B cell (primary cell): ENCODE measurements at regions not wholly inside any gene's neighbourhood (a gene's known extent, or its start where the extent isn't known, plus 50 kb on each side); places are given as distances from the start of the nearest gene placed in this dataset.

ENCODE experiments used
- ATAC-seq: fragments of 200-7000 bp; cut with Tn5 transposase; one replicate; pipeline ENCODE4 v1.10.0; 2021; ENCODE audit warnings: low read depth, mild to moderate bottlenecking, moderate number of reproducible peaks, moderate library complexity
- CTCF ChIA-PET: fragments of 350-600 bp; sonication (Branson Sonifier 250); formaldehyde crosslinking; loops from one replicate; lab custom pipeline; 2021; ENCODE audit warnings: antibody characterized with exemption, inconsistent platforms; lab: Charles Lee
- POLR2A ChIA-PET: fragments of 350-600 bp; sonication (Branson Sonifier 250); formaldehyde crosslinking; loops from one replicate; lab custom pipeline; 2021; ENCODE audit warnings: antibody characterized with exemption; lab: Charles Lee
- DNase-seq: peaks from one replicate; pipeline ENCODE4 v3.0.0; 2013
- H2AFZ ChIP-seq: 2 replicates; pipeline ENCODE4 v1.6.1; 2012; ENCODE audit warnings: mild to moderate bottlenecking, low read depth, low read length; ENCODE audit not compliant: insufficient read depth, poor library complexity, severe bottlenecking
- H3K27ac ChIP-seq, 2 donors: 1 replicate in 1 of 2; 2 replicates in 1 of 2; pipeline ENCODE4 v1.5.1; 2012 to 2013; ENCODE audit warnings: low read length in 2 of 2, mild to moderate bottlenecking in 2 of 2, moderate library complexity in 1 of 2
- H3K27me3 ChIP-seq, 4 experiments: fragments of 200-600 bp in 1 of 4; sonication (generic) in 1 of 4; replicated peaks in 1 of 4; 1 replicate in 2 of 4; 2 replicates in 2 of 4; pipeline versions ENCODE4 v1.6.1 to v1.7.0; 2013 to 2016; ENCODE audit warnings: low read length in 3 of 4, mild to moderate bottlenecking in 2 of 4, mixed read lengths in 1 of 4, moderate library complexity in 1 of 4; ENCODE audit not compliant: insufficient read depth in 4 of 4, control insufficient read depth in 3 of 4; ENCODE audit errors: control extremely low read depth in 1 of 4
- H3K36me3 ChIP-seq, 2 experiments: replicated peaks in 1 of 2; 1 replicate in 1 of 2; 2 replicates in 1 of 2; pipeline versions ENCODE4 v1.6.1 to v1.7.1; 2013; ENCODE audit warnings: low read length in 1 of 2; ENCODE audit not compliant: insufficient read depth in 2 of 2, control insufficient read depth in 1 of 2; ENCODE audit errors: control extremely low read depth in 1 of 2, extremely low read depth in 1 of 2
- H3K4me1 ChIP-seq, 2 donors: fragments of 200-600 bp in 1 of 2; sonication (generic) in 1 of 2; 1 replicate in 1 of 2; 2 replicates in 1 of 2; pipeline versions ENCODE4 v1.5.1 to v1.6.1; 2013 to 2017; ENCODE audit warnings: low read length in 2 of 2; ENCODE audit not compliant: control insufficient read depth in 2 of 2, insufficient read depth in 2 of 2
- H3K4me2 ChIP-seq: replicated peaks from 2 replicates; pipeline ENCODE3; 2012; ENCODE audit warnings: mild to moderate bottlenecking, low read depth, low read length; ENCODE audit not compliant: poor library complexity, severe bottlenecking
- H3K4me3 ChIP-seq, 5 experiments: fragments of 200-600 bp in 1 of 5; sonication (generic) in 1 of 5; 1 replicate in 3 of 5; 2 replicates in 2 of 5; pipeline versions ENCODE4 v1.5.1 to v1.7.0; 2011 to 2016; ENCODE audit warnings: low read length in 4 of 5, mild to moderate bottlenecking in 4 of 5, low read depth in 2 of 5, control low read depth in 1 of 5, moderate library complexity in 1 of 5; ENCODE audit not compliant: insufficient read depth in 1 of 5; ENCODE audit errors: control extremely low read depth in 1 of 5, extremely low read depth in 1 of 5
- H3K79me2 ChIP-seq: fragments of 200-600 bp; sonication (generic); one replicate; pipeline ENCODE4 v1.6.0; 2016; ENCODE audit warnings: low read length; ENCODE audit not compliant: control insufficient read depth, insufficient read depth
- H3K9ac ChIP-seq: fragments of 200-600 bp; sonication (generic); 2 replicates; pipeline ENCODE4 v1.6.1; 2017; ENCODE audit warnings: mild to moderate bottlenecking, low read length, moderate library complexity
- H3K9me3 ChIP-seq, 3 donors: one replicate each; pipeline versions ENCODE4 v1.6.1 to v1.7.1; 2013; ENCODE audit warnings: low read length in 2 of 3; ENCODE audit not compliant: control insufficient read depth in 2 of 3, insufficient read depth in 1 of 3; ENCODE audit errors: control extremely low read depth in 1 of 3
- H4K20me1 ChIP-seq: 2 replicates; pipeline ENCODE4 v1.6.0; 2012; ENCODE audit warnings: mild to moderate bottlenecking, low read length; ENCODE audit not compliant: insufficient read depth, control insufficient read depth, poor library complexity, severe bottlenecking
- H3K27ac Mint-ChIP-seq: one replicate; pipeline ENCODE4 v1.8.0; 2021; ENCODE audit warnings: mixed read lengths
- H3K27me3 Mint-ChIP-seq: one replicate; pipeline ENCODE4 v1.8.0; 2021; ENCODE audit warnings: mixed read lengths
- H3K4me1 Mint-ChIP-seq: one replicate; pipeline ENCODE4 v1.8.0; 2021; ENCODE audit warnings: mixed read lengths
- H3K4me3 Mint-ChIP-seq: one replicate; pipeline ENCODE4 v1.8.0; 2021; ENCODE audit warnings: mixed read lengths
- H3K9me3 Mint-ChIP-seq: one replicate; pipeline ENCODE4 v1.8.0; 2022; ENCODE audit warnings: mixed read lengths; ENCODE audit not compliant: insufficient read depth
- EZH2 ChIP-seq: IDR thresholded peaks from 2 replicates; pipeline ENCODE4 v1.6.1; 2012; ENCODE audit warnings: borderline replicate concordance, low read depth, mild to moderate bottlenecking, moderate library complexity, low read length; ENCODE audit not compliant: insufficient read depth, poor library complexity, severe bottlenecking
- WGBS: methylation state at CpG from one replicate; pipeline ENCODE4 v1.1.5; 2013; ENCODE audit warnings: missing lambda C conversion rate; ENCODE audit not compliant: insufficient coverage; 5-methylcytosine and 5-hydroxymethylcytosine counted together
- intact Hi-C: fragments of 100-400 bp; cut with micrococcal nuclease; formaldehyde crosslinking; loops from one replicate; pipeline ENCODE4 v1.10.0; 2022
- TF ChIP-seq, protein P1 (sequence below): fragments of 200-600 bp; IDR thresholded peaks from one replicate; pipeline ENCODE4 v1.8.0; 2022; ENCODE audit warnings: antibody characterized with exemption, mild to moderate bottlenecking

DNA sequence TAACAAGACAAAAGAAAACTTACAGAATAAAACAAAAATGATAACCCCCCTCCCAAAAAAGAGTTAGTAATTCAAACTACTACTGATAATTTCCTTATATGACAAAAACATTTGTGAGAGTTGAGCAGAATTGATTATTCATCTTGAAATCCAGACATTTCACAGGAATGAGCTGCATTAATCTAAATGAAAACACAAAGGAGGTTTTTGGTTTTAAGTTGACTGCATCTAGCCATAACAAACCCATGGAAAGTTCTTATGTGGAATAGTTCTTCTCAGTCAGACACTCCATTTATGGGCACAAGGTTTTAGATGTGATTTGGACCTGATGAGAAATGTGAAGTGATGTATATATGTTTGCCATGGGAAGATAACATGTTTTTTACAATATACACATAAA lies 95.4 kb downstream of the VCX2 start:
- Histone ChIP-seq H3K9me3 (no peaks in the 10 kb centered on the region), H3K4me1 (no peaks in the 10 kb centered on the region), H3K27ac (no peak overlapping the region), H3K79me2 (no peaks in the 10 kb centered on the region), H3K9ac (no peak overlapping the region), H4K20me1 (no peaks in the 10 kb centered on the region), H3K36me3 (no peaks in the 10 kb centered on the region), H2AFZ (no peak overlapping the region), H3K4me2 (no peak overlapping the region), H3K27me3 (no peaks in the 10 kb centered on the region), H3K4me3 (no peak overlapping the region)
- intact Hi-C loops = no loop called here
- no peak for ATAC-seq
- no peaks in the 10 kb centered on the region for H3K4me1 Mint-ChIP-seq
- no peak for TF ChIP-seq EZH2
- TF ChIP-seq, protein P1, sequence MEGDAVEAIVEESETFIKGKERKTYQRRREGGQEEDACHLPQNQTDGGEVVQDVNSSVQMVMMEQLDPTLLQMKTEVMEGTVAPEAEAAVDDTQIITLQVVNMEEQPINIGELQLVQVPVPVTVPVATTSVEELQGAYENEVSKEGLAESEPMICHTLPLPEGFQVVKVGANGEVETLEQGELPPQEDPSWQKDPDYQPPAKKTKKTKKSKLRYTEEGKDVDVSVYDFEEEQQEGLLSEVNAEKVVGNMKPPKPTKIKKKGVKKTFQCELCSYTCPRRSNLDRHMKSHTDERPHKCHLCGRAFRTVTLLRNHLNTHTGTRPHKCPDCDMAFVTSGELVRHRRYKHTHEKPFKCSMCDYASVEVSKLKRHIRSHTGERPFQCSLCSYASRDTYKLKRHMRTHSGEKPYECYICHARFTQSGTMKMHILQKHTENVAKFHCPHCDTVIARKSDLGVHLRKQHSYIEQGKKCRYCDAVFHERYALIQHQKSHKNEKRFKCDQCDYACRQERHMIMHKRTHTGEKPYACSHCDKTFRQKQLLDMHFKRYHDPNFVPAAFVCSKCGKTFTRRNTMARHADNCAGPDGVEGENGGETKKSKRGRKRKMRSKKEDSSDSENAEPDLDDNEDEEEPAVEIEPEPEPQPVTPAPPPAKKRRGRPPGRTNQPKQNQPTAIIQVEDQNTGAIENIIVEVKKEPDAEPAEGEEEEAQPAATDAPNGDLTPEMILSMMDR = no peak
- no peak overlapping the region for H3K27ac Mint-ChIP-seq
- POLR2A ChIA-PET = no interaction called here
- H3K4me3 Mint-ChIP-seq = no peak overlapping the region
- H3K9me3 Mint-ChIP-seq = no peaks in the 10 kb centered on the region
- no peaks in the 10 kb centered on the region for H3K27me3 Mint-ChIP-seq
- CTCF ChIA-PET = no interaction called here
- no peak for DNase-seq

DNA sequence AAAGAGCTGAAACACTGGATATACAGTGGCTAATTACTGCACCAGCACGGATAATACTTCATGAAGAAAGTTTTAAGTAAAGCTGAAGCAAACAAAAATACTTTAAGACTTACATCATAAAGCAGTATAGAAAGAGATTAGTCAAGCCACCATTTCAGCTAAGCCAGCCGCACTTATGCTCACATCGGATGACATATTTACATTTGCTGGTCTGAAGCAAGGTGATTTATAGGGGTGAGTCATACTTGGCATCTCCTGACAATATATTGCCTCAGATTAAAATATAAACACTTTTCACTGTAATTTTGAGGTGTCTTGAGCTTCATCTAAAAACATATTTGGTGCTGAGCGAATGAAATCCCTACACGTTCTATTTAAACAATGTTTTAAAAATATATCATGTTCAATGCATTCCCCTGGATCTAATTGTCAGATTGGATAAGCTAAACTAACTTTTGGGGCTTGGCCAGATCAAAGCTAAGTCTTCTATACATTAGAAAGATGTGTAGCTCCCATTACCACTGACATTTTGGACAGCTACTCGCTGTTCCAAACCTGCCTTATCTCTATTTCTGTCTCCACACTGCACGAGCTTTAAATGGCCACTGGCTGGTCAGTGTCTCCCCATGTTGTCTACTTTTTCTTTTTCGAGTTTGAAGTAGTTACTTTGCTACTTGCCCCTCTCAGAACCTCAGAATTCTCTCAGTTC lies 103.2 kb downstream of the VCX2 start:
- Mint-ChIP-seq H3K4me3 (no peak overlapping the region), H3K9me3 (no peaks in the 10 kb centered on the region), H3K4me1 (no peaks in the 10 kb centered on the region), H3K27ac (no peak overlapping the region), H3K27me3 (no peaks in the 10 kb centered on the region)
- Histone ChIP-seq H2AFZ (no peak overlapping the region), H3K4me1 (no peaks in the 10 kb centered on the region), H3K36me3 (no peaks in the 10 kb centered on the region), H3K27ac (no peak overlapping the region), H3K4me3 (no peak overlapping the region), H3K79me2 (no peaks in the 10 kb centered on the region), H4K20me1 (no peaks in the 10 kb centered on the region), H3K9ac (no peak overlapping the region), H3K27me3 (no peaks in the 10 kb centered on the region), H3K9me3 (no peaks in the 10 kb centered on the region), H3K4me2 (no peak overlapping the region)
- ChIA-PET CTCF (interaction anchor here (0.6 kb wide), 1 partner anchor 153 kb away, joined by 3 read pairs; no protein-coding TSS in a partner anchor), POLR2A (no interaction called here)
- WGBS = 100% methylated on average over 1 of the region's 8 CpGs
- DNase-seq = no peak
- intact Hi-C loops = no loop called here
- no peak for ATAC-seq
- TF ChIP-seq, protein P1 = no peak
- no peak for TF ChIP-seq EZH2
